ENCODE measurements at regions not wholly inside any gene's neighbourhood (a gene's known extent, or its start where the extent isn't known, plus 50 kb on each side); places are given as distances from the start of the nearest gene placed in this dataset.

DNA sequence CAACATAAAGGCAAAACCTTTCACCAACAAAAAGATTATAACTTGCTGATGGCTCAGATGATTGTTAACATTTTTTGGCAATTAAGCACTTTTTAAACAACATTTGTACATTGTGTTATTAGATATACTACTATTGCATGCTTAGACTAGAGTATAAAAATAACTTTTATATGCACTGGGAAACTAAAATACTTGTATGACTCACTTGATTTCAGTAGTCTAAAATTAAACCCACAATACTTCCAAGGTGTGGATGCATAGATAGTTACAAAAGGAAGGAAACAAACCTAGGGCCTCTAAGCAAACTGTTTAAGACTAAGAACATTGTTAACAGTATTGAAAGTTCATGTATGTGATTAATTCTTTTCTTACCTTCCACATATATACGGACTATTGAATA lies 1521.5 kb downstream of the OTOL1 start:
- no peaks in the 10 kb centered on the region for H3K27me3 ChIP-seq
- no peaks in the 10 kb centered on the region for H3K4me1 ChIP-seq
- H3K27ac ChIP-seq = no peak overlapping the region
- H3K9me3 ChIP-seq = no peaks in the 10 kb centered on the region
- TF ChIP-seq, protein P1, sequence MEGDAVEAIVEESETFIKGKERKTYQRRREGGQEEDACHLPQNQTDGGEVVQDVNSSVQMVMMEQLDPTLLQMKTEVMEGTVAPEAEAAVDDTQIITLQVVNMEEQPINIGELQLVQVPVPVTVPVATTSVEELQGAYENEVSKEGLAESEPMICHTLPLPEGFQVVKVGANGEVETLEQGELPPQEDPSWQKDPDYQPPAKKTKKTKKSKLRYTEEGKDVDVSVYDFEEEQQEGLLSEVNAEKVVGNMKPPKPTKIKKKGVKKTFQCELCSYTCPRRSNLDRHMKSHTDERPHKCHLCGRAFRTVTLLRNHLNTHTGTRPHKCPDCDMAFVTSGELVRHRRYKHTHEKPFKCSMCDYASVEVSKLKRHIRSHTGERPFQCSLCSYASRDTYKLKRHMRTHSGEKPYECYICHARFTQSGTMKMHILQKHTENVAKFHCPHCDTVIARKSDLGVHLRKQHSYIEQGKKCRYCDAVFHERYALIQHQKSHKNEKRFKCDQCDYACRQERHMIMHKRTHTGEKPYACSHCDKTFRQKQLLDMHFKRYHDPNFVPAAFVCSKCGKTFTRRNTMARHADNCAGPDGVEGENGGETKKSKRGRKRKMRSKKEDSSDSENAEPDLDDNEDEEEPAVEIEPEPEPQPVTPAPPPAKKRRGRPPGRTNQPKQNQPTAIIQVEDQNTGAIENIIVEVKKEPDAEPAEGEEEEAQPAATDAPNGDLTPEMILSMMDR (IDR thresholded peaks at IDR 0.05) = no peak
- intact Hi-C loops (cut with DNase I; ENCODE audit: low total_unique reads) = no loop called here
- H3K36me3 ChIP-seq = no peaks in the 10 kb centered on the region
- no peak overlapping the region for H3K4me3 ChIP-seq
- no peak for DNase-seq

DNA sequence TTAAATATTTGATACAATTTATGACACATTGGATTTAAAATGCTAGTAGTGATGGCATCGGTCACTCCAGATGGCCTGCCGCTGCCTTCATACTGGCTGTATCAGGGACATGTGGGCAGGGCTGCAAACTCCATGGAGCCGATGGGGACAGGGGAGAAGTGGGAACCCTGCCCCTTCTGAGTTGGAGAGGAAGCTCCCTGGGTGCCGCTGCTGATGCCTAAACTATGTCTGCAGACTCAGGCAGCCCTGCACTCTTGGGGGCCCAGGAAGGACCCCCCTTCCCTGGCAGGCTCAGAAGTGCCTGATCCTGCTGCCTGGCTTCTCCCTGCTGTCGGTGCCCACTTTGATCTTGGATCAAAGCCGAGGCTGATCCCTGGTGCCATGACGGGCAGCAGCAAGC lies 1522.1 kb downstream of the OTOL1 start:
- Histone ChIP-seq H3K36me3 (no peaks in the 10 kb centered on the region), H3K9me3 (no peaks in the 10 kb centered on the region), H3K4me1 (no peaks in the 10 kb centered on the region), H3K4me3 (no peak overlapping the region), H3K27me3 (no peaks in the 10 kb centered on the region), H3K27ac (no peak overlapping the region)
- no peak for DNase-seq
- intact Hi-C loops (cut with DNase I; ENCODE audit: low total_unique reads) = no loop called here
- TF ChIP-seq, protein P1 (IDR thresholded peaks at IDR 0.05) = no peak

DNA sequence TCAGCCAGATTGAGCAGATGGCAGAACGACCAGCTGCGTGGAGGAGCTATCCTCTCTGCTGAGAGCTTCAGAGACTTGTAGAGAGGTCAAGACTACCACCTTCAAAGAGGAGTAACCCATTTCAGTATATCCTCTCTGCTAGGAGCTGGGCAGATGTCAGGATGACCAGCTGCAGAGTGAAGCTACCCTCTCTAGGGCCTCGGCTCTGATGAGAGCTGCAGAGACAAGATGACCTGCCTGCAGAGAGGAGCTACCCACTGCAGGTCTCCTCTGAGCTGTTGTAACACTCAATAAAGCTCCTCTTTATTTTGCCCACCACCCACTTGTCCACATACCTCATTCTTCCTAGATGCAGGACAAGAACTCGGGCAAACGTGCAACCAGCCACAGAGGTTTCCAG lies 1522.7 kb downstream of the OTOL1 start:
- Histone ChIP-seq H3K27me3 (no peaks in the 10 kb centered on the region), H3K36me3 (no peaks in the 10 kb centered on the region), H3K9me3 (no peaks in the 10 kb centered on the region), H3K4me3 (no peak overlapping the region), H3K4me1 (no peaks in the 10 kb centered on the region), H3K27ac (no peak overlapping the region)
- TF ChIP-seq, protein P1 (IDR thresholded peaks at IDR 0.05) = no peak
- no peak for DNase-seq
- intact Hi-C loops (cut with DNase I; ENCODE audit: low total_unique reads) = no loop called here

DNA sequence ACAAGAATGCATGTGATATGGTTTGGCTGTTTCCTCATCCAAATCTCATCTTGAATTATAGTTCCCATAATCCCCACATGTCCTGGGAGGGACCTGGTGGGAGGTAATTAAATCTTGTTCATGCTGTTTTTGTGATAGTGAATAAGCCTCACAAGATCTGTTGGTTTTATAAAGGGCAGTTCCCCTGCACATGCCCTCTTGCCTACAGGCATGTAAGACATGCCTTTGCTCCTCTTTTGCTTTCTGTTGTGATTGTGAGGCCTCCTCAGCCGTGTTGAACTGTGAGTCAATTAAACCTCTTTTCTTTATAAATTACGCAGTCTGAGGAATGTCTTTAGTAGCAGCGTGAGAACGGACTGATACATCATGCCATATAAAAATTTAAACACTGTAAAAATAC lies 1537.0 kb downstream of the OTOL1 start:
- H3K27ac ChIP-seq = no peak overlapping the region
- no peaks in the 10 kb centered on the region for H3K27me3 ChIP-seq
- intact Hi-C loops (cut with DNase I; ENCODE audit: low total_unique reads) = no loop called here
- no peak overlapping the region for H3K4me3 ChIP-seq
- TF ChIP-seq, protein P1 (IDR thresholded peaks at IDR 0.05) = no peak
- no peaks in the 10 kb centered on the region for H3K36me3 ChIP-seq
- no peaks in the 10 kb centered on the region for H3K4me1 ChIP-seq
- DNase-seq = no peak
- H3K9me3 ChIP-seq = no peaks in the 10 kb centered on the region

DNA sequence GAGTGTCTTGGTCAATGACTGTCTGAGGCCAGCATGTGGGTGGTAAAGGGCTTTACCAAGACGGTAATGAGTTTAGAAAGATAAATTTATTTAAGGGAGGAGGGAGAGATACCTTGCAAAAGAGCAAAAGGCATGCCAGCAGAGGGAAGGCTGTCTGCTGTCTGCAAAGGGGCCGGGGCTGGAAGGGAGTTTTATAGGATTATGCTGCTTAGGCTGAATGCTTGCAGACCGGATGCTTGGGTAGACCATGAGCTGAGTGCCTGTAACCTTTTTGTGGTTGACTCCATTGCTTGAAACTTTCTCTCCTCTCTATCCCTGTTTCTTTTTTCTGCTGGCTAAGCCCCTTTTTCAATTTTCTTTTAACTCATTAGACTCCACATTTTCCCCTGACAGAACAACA lies 1543.0 kb downstream of the OTOL1 start:
- intact Hi-C loops (cut with DNase I; ENCODE audit: low total_unique reads) = no loop called here
- Histone ChIP-seq H3K9me3 (no peaks in the 10 kb centered on the region), H3K36me3 (no peaks in the 10 kb centered on the region), H3K4me1 (no peaks in the 10 kb centered on the region), H3K27me3 (no peaks in the 10 kb centered on the region), H3K27ac (no peak overlapping the region), H3K4me3 (no peak overlapping the region)
- DNase-seq = no peak
- TF ChIP-seq, protein P1 (IDR thresholded peaks at IDR 0.05) = no peak

DNA sequence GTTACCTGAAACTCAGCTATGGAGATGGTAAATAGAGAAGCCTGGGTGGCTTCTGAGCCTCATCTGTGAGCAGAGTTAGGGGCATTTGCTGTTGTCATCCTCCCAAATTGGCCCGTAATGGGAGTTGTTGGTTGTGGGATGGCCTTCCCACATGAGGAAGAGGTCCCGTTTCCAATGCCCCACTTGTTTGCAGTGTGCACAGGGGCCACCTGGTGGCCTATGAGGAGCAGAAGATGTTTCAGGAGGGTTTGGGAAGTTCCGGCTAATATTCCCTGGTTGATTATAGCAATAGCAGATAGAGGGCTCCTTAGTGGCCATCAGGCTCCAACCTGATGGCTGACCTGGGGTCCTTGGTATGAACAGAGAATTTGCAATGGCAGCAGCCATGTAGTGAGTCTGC lies 1546.5 kb downstream of the OTOL1 start:
- TF ChIP-seq, protein P1 (IDR thresholded peaks at IDR 0.05) = no peak
- H3K4me1 ChIP-seq = no peaks in the 10 kb centered on the region
- intact Hi-C loops (cut with DNase I; ENCODE audit: low total_unique reads) = no loop called here
- H3K36me3 ChIP-seq = no peaks in the 10 kb centered on the region
- no peak for DNase-seq
- no peak overlapping the region for H3K4me3 ChIP-seq
- H3K27ac ChIP-seq = no peak overlapping the region
- no peaks in the 10 kb centered on the region for H3K9me3 ChIP-seq
- H3K27me3 ChIP-seq = no peaks in the 10 kb centered on the region

Data from tibial artery (tissue), 4 donors.